ENCODE measurements at regions not wholly inside any gene's neighbourhood (a gene's known extent, or its start where the extent isn't known, plus 50 kb on each side); places are given as distances from the start of the nearest gene placed in this dataset.

GRCh38 chr3:76651784-76652183 is 388.1 kb upstream of the ROBO2 start:
- TF ChIP-seq POLR2A (IDR thresholded peaks at IDR 0.05) (no peak), POLR2AphosphoS5 (IDR thresholded peaks at IDR 0.05) (no peak)
- TF ChIP-seq, protein P1, sequence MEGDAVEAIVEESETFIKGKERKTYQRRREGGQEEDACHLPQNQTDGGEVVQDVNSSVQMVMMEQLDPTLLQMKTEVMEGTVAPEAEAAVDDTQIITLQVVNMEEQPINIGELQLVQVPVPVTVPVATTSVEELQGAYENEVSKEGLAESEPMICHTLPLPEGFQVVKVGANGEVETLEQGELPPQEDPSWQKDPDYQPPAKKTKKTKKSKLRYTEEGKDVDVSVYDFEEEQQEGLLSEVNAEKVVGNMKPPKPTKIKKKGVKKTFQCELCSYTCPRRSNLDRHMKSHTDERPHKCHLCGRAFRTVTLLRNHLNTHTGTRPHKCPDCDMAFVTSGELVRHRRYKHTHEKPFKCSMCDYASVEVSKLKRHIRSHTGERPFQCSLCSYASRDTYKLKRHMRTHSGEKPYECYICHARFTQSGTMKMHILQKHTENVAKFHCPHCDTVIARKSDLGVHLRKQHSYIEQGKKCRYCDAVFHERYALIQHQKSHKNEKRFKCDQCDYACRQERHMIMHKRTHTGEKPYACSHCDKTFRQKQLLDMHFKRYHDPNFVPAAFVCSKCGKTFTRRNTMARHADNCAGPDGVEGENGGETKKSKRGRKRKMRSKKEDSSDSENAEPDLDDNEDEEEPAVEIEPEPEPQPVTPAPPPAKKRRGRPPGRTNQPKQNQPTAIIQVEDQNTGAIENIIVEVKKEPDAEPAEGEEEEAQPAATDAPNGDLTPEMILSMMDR (IDR thresholded peaks at IDR 0.05), result no peak
- Histone ChIP-seq H3K4me1 (no peaks in the 10 kb centered on the region), H3K36me3 (no peaks in the 10 kb centered on the region), H3K4me3 (no peak overlapping the region), H3K27me3 (no peaks in the 10 kb centered on the region), H3K9me3 (no peaks in the 10 kb centered on the region), H3K27ac (no peak overlapping the region)
- intact Hi-C loops (cut with DNase I; ENCODE audit: low total_unique reads), result no loop called here
- no peak for DNase-seq (ENCODE audit: low spot score in 2 of 2)

DNA sequence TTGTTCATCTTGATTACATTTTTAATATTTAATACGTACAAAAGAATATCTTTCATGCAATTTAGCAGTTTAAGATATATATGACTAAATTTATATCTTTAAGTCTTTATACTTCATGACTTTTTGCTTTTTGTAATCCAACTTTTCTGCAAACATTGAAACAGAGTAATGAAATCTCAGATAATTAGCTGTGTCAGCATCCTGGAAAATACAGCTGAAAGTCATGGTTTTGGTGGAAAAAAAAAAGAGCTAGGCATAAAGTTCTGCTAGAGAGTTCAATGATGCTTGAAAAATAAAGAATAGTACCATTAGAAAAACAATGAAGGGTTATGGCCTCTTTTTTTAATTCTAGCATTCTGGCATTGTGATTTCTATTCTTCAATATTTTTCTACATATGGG is 387.4 kb upstream of the ROBO2 start:
- H3K27ac ChIP-seq, result no peak overlapping the region
- DNase-seq (ENCODE audit: low spot score in 2 of 2), result no peak
- no peaks in the 10 kb centered on the region for H3K27me3 ChIP-seq
- H3K4me3 ChIP-seq, result no peak overlapping the region
- intact Hi-C loops (cut with DNase I; ENCODE audit: low total_unique reads), result no loop called here
- no peaks in the 10 kb centered on the region for H3K4me1 ChIP-seq
- H3K36me3 ChIP-seq, result no peaks in the 10 kb centered on the region
- no peak for TF ChIP-seq POLR2A (IDR thresholded peaks at IDR 0.05)
- no peaks in the 10 kb centered on the region for H3K9me3 ChIP-seq

- Histone ChIP-seq H3K27ac (no peak overlapping the region), H3K27me3 (no peaks in the 10 kb centered on the region), H3K4me3 (no peak overlapping the region), H3K9me3 (no peaks in the 10 kb centered on the region), H3K4me1 (no peaks in the 10 kb centered on the region), H3K36me3 (no peaks in the 10 kb centered on the region)
- DNase-seq (ENCODE audit: low spot score in 2 of 2), result no peak
- intact Hi-C loops (cut with DNase I; ENCODE audit: low total_unique reads), result no loop called here
- no peak for TF ChIP-seq POLR2AphosphoS5 (IDR thresholded peaks at IDR 0.05)
- TF ChIP-seq, protein P1 (IDR thresholded peaks at IDR 0.05), result no peak
- TF ChIP-seq POLR2A (IDR thresholded peaks at IDR 0.05), result no peak
These were observed 386.2 kb upstream of the ROBO2 start for GRCh38 chr3:76653640-76654251.

DNA sequence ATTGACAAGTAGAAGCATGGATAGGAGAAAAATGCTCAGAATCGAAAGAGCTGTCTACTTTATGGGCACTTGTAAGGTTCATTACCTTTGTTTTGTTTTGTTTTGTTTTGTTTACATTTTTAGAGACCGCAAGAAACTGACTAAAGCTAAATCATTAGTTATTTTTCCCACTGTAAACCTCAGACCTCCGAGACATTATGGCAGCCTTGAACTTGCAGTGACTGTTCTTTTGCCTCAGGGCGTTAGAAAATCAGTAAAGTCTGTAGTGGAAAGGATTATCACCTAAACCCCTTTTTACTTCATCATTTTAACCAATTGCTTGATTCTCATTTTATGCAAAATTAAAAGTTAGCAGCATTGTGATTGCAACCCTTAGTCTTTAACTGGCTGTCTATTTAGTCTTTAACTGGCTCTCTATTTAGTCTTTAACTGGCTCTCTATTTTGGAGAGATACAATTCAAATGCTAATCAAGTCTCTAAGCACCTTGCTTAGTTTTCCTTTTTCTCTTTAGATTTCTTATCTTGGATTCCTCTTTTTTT is 383.3 kb upstream of the ROBO2 start:
- H3K4me3 ChIP-seq, result no peak overlapping the region
- H3K36me3 ChIP-seq, result no peaks in the 10 kb centered on the region
- H3K9me3 ChIP-seq, result no peaks in the 10 kb centered on the region
- H3K27ac ChIP-seq, result no peak overlapping the region
- H3K4me1 ChIP-seq, result no peaks in the 10 kb centered on the region
- intact Hi-C loops (cut with DNase I; ENCODE audit: low total_unique reads), result loop anchor here (5.0 kb wide), 1 partner anchor 191 kb away; no protein-coding TSS in a partner anchor
- no peak for DNase-seq (ENCODE audit: low spot score in 2 of 2)
- no peak for TF ChIP-seq POLR2AphosphoS5 (IDR thresholded peaks at IDR 0.05)
- no peak for TF ChIP-seq POLR2A (IDR thresholded peaks at IDR 0.05)
- TF ChIP-seq, protein P1 (IDR thresholded peaks at IDR 0.05), result no peak
- no peaks in the 10 kb centered on the region for H3K27me3 ChIP-seq

- Histone ChIP-seq H3K36me3 (no peaks in the 10 kb centered on the region), H3K4me3 (no peak overlapping the region), H3K4me1 (no peaks in the 10 kb centered on the region), H3K9me3 (no peaks in the 10 kb centered on the region), H3K27me3 (no peaks in the 10 kb centered on the region), H3K27ac (no peak overlapping the region)
- intact Hi-C loops (cut with DNase I; ENCODE audit: low total_unique reads), result loop anchor here (5.0 kb wide), 1 partner anchor 189 kb away; no protein-coding TSS in a partner anchor
- no peak for TF ChIP-seq POLR2A (IDR thresholded peaks at IDR 0.05)
- no peak for TF ChIP-seq POLR2AphosphoS5 (IDR thresholded peaks at IDR 0.05)
- TF ChIP-seq, protein P1 (IDR thresholded peaks at IDR 0.05), result no peak
- no peak for DNase-seq (ENCODE audit: low spot score in 2 of 2)
These were observed 382.0 kb upstream of the ROBO2 start for GRCh38 chr3:76657909-76658308.

Measured in breast epithelium (tissue), 4 donors.